Immature natural killer cell (primary cell): ENCODE measurements at regions not wholly inside any gene's neighbourhood (a gene's known extent, or its start where the extent isn't known, plus 50 kb on each side); places are given as distances from the start of the nearest gene placed in this dataset.

ENCODE experiments used
- DNase-seq, 3 donors: peaks; one replicate each; pipeline ENCODE4 v3.0.0; 2022; ENCODE audit warnings: mixed read lengths in 1 of 3
- H3K27ac Mint-ChIP-seq, 6 donors: one replicate each; pipeline ENCODE4 v1.8.0; 2020; ENCODE audit warnings: mixed read lengths in 6 of 6, mild to moderate bottlenecking in 5 of 6, inconsistent platforms in 4 of 6, moderate library complexity in 3 of 6
- H3K27me3 Mint-ChIP-seq, 3 donors: one replicate each; pipeline ENCODE4 v1.8.0; 2020 to 2021; ENCODE audit warnings: low read depth in 3 of 3, mild to moderate bottlenecking in 3 of 3, mixed read lengths in 3 of 3, moderate library complexity in 3 of 3, inconsistent platforms in 1 of 3
- H3K36me3 Mint-ChIP-seq, 3 donors: one replicate each; pipeline ENCODE4 v1.8.0; 2020; ENCODE audit warnings: mixed read lengths in 3 of 3, inconsistent platforms in 2 of 3, mild to moderate bottlenecking in 2 of 3
- H3K4me1 Mint-ChIP-seq, 2 donors: one replicate each; pipeline ENCODE4 v1.8.0; 2020; ENCODE audit warnings: inconsistent platforms in 2 of 2, mild to moderate bottlenecking in 2 of 2, mixed read lengths in 2 of 2, moderate library complexity in 1 of 2
- H3K4me3 Mint-ChIP-seq, 5 donors: one replicate each; pipeline ENCODE4 v1.8.0; 2020; ENCODE audit warnings: mild to moderate bottlenecking in 5 of 5, mixed read lengths in 5 of 5, inconsistent platforms in 3 of 5, moderate library complexity in 3 of 5
- H3K9me3 Mint-ChIP-seq, 6 donors: one replicate each; pipeline ENCODE4 v1.8.0; 2020; ENCODE audit warnings: mild to moderate bottlenecking in 6 of 6, mixed read lengths in 6 of 6, inconsistent platforms in 4 of 6, moderate library complexity in 3 of 6

DNA sequence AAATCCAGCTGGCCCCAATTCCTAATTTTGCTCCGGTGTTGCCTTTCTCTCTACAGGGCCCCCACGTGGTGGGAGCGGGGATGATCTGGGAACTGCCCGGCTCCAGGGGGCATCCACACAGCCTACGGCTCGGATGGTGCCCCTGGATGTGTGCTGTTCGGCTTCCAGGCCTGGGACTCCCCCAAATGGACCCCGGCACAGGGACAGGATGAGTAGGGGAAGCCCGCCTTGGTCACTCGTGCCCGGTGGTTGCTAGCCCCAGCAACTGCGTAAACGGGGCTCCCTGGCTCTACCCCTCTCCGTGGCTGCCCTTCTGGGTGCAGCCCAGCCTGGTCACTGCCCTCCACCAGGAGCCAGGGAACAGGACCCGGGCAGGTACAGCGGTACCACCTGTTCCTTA, 111.5 kb downstream of the TEX26 start:
- H3K27me3 Mint-ChIP-seq: peaks cover 2 to 24% (median 11%) of the 10 kb centered on the region in 3 donors
- no peaks in the 10 kb centered on the region for H3K9me3 Mint-ChIP-seq
- no peaks in the 10 kb centered on the region for H3K36me3 Mint-ChIP-seq
- no peak for DNase-seq
- no peak overlapping the region for H3K27ac Mint-ChIP-seq
- peaks cover 30 to 36% of the 10 kb centered on the region in 2 donors for H3K4me1 Mint-ChIP-seq
- peak overlapping the region in 2 of 5 donors; percentile 64 to 67 for H3K4me3 Mint-ChIP-seq

DNA sequence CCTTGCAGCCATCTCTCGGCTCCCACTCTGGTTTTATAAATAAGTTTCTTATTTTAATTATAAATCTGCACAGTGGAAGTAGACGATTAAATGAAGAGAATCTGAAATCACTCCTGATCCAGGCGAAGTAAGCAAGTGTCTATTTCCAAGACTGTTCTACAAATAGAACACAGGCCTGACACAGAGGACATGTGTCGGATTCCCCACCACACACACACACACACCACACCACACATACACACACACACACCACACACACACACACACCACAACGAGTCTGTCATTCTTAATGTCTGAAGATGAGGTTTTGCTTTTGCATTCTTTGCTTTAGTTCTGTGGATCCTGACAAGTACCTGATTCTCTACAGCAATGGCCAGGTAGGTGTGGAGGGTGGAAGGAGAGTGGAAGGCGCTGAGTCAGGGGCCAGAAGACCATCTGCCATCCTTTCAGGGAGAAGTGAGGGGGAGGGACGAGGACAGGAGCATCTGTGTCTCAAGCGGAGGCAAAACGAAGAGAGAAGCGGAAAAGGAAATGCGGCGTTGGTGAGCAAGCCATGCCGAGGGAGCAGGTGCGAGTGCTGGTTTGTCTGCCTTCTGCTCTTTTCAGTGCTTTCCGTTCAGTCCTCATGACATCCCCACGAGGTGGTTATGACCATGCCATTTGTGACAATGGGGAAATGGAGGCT, 110.2 kb downstream of the TEX26 start:
- Mint-ChIP-seq H3K4me3 (peak overlapping the region in 1 of 5 donors; percentile 47), H3K27me3 (peaks cover 2 to 26% (median 11%) of the 10 kb centered on the region in 3 donors), H3K27ac (no peak overlapping the region), H3K36me3 (no peaks in the 10 kb centered on the region), H3K4me1 (peaks cover 34 to 41% of the 10 kb centered on the region in 2 donors), H3K9me3 (no peaks in the 10 kb centered on the region)
- no peak for DNase-seq

DNA sequence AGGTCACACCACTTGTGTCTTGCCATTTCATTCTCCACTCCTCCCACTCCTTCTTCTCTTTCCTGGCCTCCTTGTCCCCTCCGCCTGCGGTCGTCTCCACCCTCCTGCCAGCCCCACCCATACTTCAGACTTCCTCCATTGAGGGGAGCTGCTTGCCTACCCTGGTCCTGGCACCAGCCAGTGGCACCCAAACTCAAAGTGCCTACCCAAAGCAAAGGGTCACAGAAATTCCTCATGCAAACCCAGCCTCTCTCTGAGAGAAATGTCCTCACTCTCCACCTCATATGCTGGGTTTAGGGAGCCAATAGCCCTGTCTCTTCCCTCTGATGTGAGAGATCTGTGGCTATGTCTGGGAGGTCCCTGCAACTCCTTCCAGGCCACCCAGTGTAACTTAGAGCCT, 109.6 kb downstream of the TEX26 start:
- Mint-ChIP-seq H3K36me3 (no peaks in the 10 kb centered on the region), H3K4me3 (no peak overlapping the region), H3K9me3 (no peaks in the 10 kb centered on the region), H3K4me1 (peaks cover 34 to 41% of the 10 kb centered on the region in 2 donors), H3K27me3 (peaks cover 2 to 26% (median 11%) of the 10 kb centered on the region in 3 donors), H3K27ac (no peak overlapping the region)
- no peak for DNase-seq

DNA sequence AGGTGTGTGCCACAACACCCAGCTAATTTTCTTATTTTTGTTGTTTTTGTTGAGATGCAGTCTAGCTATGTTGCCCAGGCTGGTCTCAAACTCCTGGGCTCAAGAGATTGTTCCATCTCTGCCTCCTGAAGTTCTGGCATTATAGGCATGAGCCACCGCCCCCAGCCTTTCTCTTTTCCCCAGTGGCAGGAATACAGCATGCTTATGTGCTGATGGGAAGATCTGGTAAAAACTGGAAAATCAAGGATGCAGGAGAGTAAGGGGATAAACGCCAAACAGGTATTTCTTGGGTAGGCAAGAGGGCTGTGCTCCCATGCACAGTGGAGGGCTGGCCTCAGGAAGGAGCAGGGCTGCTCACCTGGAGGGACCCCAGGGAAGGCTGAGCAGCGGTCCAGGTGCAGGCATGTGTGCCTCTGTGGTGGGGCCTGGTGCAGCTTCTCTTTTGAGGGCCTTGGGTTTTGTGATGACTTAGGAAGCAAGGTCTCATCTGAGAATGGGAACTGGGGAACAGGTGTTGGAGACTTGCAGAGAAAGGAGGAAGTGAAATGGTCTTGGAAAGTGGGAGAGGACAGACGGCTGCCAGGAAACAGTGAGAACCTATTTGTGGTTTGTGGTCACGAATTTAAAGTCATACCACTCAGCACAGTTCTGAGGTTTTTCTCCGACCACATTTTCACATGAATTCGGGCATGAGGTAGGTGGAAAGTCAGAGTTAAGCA, 106.5 kb downstream of the TEX26 start:
- peaks cover 2 to 22% (median 18%) of the 10 kb centered on the region in 3 donors for H3K27me3 Mint-ChIP-seq

DNA sequence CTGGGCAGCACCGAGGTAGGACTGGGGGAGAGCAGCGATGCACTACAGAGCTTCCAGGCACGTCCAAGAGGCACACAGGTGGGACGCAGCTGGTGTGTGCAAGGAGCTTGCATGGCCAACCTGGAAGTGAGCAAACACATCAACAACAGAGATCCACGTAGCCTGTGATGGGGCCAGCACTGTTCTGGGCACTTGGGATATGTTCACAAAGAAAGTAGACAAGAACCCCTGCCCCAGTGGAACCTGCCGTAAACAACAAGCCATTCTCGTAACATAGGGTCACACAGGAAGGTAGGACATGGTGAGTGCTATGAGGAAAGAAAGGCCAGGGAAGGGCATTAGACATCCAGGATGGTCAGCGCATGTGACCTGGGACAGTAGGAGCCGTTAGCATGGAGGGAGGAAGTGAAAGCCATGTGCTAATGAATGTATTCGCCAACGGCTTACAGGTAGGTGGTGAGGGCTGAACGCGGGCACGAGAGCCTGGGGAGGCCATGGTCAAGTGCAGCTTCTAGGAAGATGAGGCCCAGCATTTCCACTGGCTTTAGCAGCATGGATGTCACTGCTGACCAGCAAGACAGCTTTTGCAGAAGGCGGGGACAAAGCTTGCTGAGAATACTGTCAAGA, 105.5 kb downstream of the TEX26 start:
- Mint-ChIP-seq H3K27ac (peak overlapping the region in 2 of 6 donors; percentile 6 to 27), H3K27me3 (peaks cover 2 to 20% (median 18%) of the 10 kb centered on the region in 3 donors)

More for the DNA sequence above, 106.5 kb downstream of the TEX26 start:
- peak overlapping the region in 3 of 6 donors; percentile 4 to 48 (median 19) for H3K27ac Mint-ChIP-seq
- peak in 2 of 3 donors; percentile 7 to 22 for DNase-seq
- H3K4me1 Mint-ChIP-seq: peaks cover 19 to 20% of the 10 kb centered on the region in 2 donors
- H3K4me3 Mint-ChIP-seq: peak overlapping the region; percentile 9 to 67 (median 63)
- H3K36me3 Mint-ChIP-seq: no peaks in the 10 kb centered on the region
- no peaks in the 10 kb centered on the region for H3K9me3 Mint-ChIP-seq

DNA sequence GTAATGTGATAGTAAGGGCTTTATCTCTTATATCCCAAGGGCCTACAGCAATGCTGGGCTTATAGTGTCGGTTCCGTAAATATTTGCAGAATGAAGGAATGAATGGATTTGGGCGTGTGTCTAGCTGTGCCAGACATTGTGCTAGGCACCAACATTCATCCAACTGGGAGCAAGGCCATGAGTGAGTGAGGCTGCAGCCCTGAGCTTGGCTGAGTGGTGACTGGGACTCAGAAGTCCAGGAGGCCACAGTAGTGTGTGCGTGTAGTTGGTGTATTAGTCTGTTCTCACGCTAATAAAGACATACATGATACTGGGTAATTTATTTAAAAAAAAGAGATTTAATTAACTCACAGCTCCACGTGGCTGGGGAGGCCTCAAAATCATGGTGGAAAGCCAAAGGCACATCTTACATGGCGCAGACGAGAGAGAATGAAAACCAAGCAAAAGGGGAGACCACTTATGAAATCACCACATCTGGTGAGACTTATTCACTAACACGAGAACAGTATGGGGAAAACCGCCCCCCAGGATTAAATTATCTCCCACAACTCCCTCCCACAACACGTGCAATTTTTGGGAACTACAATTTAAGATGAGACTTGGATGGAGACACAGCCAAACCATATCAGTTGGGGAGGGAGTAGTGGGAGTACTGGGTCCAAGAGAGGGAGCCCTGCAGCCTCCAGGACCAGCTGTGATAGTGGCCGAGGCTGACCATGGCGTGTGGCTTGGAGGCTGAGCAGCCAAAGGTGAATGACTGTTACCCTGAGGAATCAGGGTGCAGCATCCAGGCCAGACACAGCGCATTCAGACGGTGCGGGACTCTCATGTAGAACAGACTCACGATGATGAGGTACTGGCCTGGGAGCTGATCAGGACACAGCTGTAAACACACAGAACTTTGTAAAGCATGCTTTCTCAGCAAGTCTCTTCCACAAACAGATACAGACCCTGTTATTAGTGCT, 104.6 kb downstream of the TEX26 start:
- Mint-ChIP-seq H3K36me3 (no peaks in the 10 kb centered on the region), H3K4me3 (no peak overlapping the region), H3K9me3 (no peaks in the 10 kb centered on the region), H3K27me3 (peaks cover 2 to 19% (median 18%) of the 10 kb centered on the region in 3 donors), H3K4me1 (peaks cover 17 to 20% of the 10 kb centered on the region in 2 donors), H3K27ac (peak overlapping the region in 1 of 6 donors; percentile 6)
- no peak for DNase-seq

More for the DNA sequence above, 105.5 kb downstream of the TEX26 start:
- no peak for DNase-seq
- Mint-ChIP-seq H3K4me1 (peaks cover 17 to 20% of the 10 kb centered on the region in 2 donors), H3K9me3 (no peaks in the 10 kb centered on the region), H3K36me3 (no peaks in the 10 kb centered on the region), H3K4me3 (peak overlapping the region in 2 of 5 donors; percentile 30 to 33)

DNA sequence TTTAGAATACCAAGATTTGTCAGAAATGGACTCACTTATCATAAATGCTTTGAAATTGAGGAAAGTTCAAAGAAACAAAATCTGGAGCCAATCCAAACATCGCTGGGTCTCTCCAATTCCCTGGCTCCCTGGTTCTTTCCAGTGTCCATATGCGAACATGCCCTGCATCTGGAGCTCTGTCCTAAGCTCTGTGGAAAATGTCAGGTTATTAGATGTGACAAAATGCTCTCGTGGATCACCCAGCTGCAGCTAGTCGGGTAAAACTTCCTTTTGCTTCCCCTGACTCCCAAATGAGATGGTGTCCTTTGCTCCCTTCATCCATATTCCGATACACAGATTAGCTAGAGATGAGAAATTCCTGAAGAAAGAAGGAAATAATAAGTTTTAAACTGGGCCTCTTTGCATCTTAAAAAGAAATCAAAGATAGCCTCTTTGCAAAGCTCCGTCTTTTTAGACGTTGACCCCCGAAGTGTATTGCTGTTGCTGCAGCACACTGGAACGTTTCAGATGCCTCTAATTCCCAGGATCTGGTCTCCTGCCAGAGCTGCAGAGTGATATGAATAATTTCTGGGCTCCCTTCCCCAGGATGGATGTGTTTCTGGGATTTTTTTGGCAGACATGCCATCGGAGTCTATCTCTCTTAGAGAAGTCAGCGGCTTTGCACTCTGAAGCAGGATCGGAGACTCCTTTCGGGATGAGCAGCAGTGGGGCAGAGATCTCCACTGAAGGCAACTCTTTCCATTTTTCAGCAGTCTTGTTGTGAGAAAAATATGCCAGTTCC, 102.9 kb downstream of the TEX26 start:
- Mint-ChIP-seq H3K4me1 (peaks cover 17 to 19% of the 10 kb centered on the region in 2 donors), H3K27ac (no peak overlapping the region), H3K36me3 (no peaks in the 10 kb centered on the region), H3K4me3 (no peak overlapping the region), H3K27me3 (peaks cover 2 to 18% (median 11%) of the 10 kb centered on the region in 3 donors), H3K9me3 (no peaks in the 10 kb centered on the region)
- DNase-seq: no peak

DNA sequence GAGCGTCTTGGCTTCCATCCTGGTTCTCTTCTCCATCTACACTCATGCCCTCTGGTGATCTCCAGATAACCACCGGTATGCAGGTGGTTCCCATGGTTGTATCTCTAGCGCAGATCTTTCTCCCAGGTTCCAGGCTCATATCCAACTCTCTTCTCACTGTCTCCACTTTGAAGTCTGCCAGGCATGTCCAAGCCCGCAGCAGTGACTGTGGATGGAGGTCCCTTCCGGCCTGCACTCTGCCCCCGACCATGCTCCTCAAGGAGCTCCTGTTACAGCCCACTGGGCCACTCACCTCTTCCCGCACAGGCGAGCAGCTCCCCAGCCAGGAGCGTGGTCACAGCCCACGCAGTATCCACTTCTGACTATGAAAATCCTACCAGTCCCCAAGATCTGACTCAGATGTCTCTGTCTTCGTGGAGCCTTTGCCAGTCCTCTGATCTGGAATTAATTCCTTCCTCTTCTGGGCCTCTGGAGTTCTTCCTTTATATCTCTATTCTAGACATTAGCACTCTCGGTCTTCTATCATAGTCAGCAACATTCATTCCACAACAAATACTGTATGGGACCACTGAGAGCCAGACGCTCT, 100.2 kb downstream of the TEX26 start:
- Mint-ChIP-seq H3K27me3 (peaks cover 0 to 12% (median 3%) of the 10 kb centered on the region in 3 donors), H3K27ac (no peak overlapping the region), H3K36me3 (no peaks in the 10 kb centered on the region), H3K4me1 (no peaks in the 10 kb centered on the region), H3K9me3 (no peaks in the 10 kb centered on the region), H3K4me3 (no peak overlapping the region)
- no peak for DNase-seq

DNA sequence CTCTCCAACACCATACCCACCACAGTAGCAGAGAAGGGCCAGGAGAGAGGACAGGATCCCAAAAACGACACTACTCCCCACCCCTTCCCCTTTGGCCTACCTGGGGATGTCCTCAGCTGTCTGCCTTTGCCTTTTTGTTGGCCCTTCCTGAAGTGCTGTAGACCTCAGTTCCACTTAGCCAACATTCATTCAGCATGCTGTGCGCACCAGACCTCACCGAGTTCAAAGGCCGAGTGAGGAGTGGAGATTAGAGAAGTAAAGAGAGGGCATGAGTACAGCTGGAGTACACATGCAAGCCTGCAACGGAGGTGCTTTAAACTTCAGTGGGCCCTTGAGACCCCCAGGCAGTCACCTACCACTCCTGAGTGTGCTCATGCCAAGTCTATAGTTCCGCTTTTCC, 99.0 kb downstream of the TEX26 start:
- DNase-seq: no peak
- Mint-ChIP-seq H3K27ac (no peak overlapping the region), H3K36me3 (no peaks in the 10 kb centered on the region), H3K27me3 (peaks cover 0 to 10% (median 0%) of the 10 kb centered on the region in 3 donors), H3K4me3 (no peak overlapping the region), H3K9me3 (no peaks in the 10 kb centered on the region), H3K4me1 (no peaks in the 10 kb centered on the region)

DNA sequence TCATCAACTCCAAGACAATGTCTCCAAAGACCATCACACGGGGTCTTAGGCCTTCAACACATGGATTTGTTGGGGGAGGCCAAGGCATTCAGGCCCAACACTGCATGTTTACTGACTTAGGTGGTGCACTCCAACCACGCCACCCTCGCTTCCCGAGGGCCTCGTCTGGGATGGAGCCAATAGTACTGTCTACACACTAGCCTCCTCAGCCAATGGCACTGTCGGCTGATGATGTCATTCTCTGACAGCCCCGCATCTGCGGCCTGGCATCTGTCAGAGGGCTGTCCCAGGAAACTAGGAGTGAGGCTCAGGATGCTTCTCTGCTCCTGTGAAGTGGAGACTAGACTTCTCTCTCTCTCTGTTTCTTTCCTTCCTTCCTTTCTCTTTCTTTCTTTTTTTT, 96.6 kb downstream of the TEX26 start:
- DNase-seq: no peak
- peaks cover 0 to 6% (median 0%) of the 10 kb centered on the region in 3 donors for H3K27me3 Mint-ChIP-seq
- no peak overlapping the region for H3K27ac Mint-ChIP-seq
- H3K36me3 Mint-ChIP-seq: no peaks in the 10 kb centered on the region
- no peak overlapping the region for H3K4me3 Mint-ChIP-seq
- no peaks in the 10 kb centered on the region for H3K9me3 Mint-ChIP-seq
- no peaks in the 10 kb centered on the region for H3K4me1 Mint-ChIP-seq

DNA sequence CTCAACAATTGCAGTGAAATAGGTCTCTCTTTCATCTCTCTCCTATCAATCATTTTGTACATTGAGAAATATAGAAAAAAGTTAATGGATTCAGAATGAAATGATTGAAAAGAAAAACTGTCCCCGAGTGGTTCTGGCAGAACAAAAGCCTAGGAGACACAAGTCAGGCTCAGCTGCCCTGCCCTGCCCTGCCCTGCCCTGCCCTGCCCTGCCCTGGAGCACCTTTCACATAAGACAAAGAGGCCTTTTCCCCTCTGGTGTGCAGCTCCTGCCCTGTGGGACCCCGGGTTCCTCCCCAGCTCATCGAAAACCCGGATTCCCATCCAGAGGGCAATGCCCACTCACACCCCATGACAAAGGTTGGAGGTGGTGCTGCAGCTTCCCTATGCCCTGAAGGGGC, 94.7 kb downstream of the TEX26 start:
- DNase-seq: no peak
- H3K4me1 Mint-ChIP-seq: no peaks in the 10 kb centered on the region
- H3K36me3 Mint-ChIP-seq: no peaks in the 10 kb centered on the region
- H3K27me3 Mint-ChIP-seq: peaks cover 0 to 3% (median 0%) of the 10 kb centered on the region in 3 donors
- no peak overlapping the region for H3K27ac Mint-ChIP-seq
- H3K9me3 Mint-ChIP-seq: no peaks in the 10 kb centered on the region
- H3K4me3 Mint-ChIP-seq: no peak overlapping the region
